B cell (primary cell): ENCODE measurements at regions not wholly inside any gene's neighbourhood (a gene's known extent, or its start where the extent isn't known, plus 50 kb on each side); places are given as distances from the start of the nearest gene placed in this dataset.

Experiments used
- EZH2 ChIP-seq: IDR thresholded peaks from 2 replicates; pipeline ENCODE4 v1.6.1; 2012; ENCODE audit warnings: borderline replicate concordance, low read depth, mild to moderate bottlenecking, moderate library complexity, low read length; ENCODE audit not compliant: insufficient read depth, poor library complexity, severe bottlenecking
- TF ChIP-seq, protein P1 (sequence below): fragments of 200-600 bp; IDR thresholded peaks from one replicate; pipeline ENCODE4 v1.8.0; 2022; ENCODE audit warnings: antibody characterized with exemption, mild to moderate bottlenecking

DNA sequence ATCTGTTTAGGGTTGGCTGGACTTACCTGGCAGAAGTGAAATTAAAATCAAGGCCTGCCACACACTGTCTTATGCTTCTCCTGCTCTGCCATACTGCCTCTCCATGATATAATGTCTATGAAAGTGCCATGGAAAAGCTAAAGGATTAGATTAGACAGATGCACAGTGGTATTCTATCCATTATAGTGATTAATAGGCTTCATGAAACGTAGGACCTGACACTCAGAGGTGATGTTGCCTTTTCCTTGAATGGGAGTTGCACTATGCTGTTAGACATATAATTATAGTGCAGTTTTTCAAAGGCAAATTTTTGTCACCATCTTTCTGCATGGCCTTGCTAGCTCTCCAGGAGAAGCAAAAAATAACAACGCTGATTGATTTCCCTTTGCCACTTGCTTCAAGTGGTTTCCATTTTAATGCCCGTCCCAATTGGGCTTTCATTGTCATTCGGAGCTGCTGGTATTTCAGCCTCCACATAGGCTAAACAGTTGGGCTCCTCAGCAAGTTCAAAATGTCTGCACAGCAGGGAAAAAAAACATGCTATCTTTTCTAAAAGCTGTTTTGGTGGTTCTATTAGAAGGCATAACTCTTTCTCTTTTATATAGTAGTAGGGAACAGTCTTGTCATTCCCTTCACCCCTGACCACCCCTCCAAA lies 502.8 kb upstream of the GOT2 start:
- no peak for TF ChIP-seq EZH2
- TF ChIP-seq, protein P1, sequence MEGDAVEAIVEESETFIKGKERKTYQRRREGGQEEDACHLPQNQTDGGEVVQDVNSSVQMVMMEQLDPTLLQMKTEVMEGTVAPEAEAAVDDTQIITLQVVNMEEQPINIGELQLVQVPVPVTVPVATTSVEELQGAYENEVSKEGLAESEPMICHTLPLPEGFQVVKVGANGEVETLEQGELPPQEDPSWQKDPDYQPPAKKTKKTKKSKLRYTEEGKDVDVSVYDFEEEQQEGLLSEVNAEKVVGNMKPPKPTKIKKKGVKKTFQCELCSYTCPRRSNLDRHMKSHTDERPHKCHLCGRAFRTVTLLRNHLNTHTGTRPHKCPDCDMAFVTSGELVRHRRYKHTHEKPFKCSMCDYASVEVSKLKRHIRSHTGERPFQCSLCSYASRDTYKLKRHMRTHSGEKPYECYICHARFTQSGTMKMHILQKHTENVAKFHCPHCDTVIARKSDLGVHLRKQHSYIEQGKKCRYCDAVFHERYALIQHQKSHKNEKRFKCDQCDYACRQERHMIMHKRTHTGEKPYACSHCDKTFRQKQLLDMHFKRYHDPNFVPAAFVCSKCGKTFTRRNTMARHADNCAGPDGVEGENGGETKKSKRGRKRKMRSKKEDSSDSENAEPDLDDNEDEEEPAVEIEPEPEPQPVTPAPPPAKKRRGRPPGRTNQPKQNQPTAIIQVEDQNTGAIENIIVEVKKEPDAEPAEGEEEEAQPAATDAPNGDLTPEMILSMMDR, result no peak
